ENCODE measurements at regions not wholly inside any gene's neighbourhood (a gene's known extent, or its start where the extent isn't known, plus 50 kb on each side); places are given as distances from the start of the nearest gene placed in this dataset.
"Not testable (repeated sequence)": the region's sequence is repeated elsewhere in the genome, so short reads cannot be mapped to it uniquely, and the experiment has no call there.

GRCh38 chr7:153969016-153969415 lies 83.2 kb upstream of the DPP6 start:
- CTCF ChIA-PET; H3K27me3 ChIP-seq (replicated peaks; ENCODE audit: insufficient read depth, low read depth, low read length, poor library complexity); DNase-seq (ENCODE audit: low spot score); H3K36me3 ChIP-seq (ENCODE audit: insufficient read depth, low read length, poor library complexity, severe bottlenecking); H3K27ac ChIP-seq (ENCODE audit: low read depth, low read length, poor library complexity, severe bottlenecking); H3K9me3 ChIP-seq (ENCODE audit: low read depth, low read length, poor library complexity, severe bottlenecking); H3K4me1 ChIP-seq (ENCODE audit: insufficient read depth, low read length, poor library complexity, severe bottlenecking); intact Hi-C loops (cut with micrococcal nuclease; ENCODE audit: unreplicated experiment); POLR2A ChIA-PET (ENCODE audit: low non-redundant PET); BruUV-seq (replicated peaks); H3K4me3 ChIP-seq (ENCODE audit: low read depth, low read length, poor library complexity, severe bottlenecking): not testable (repeated sequence)

GRCh38 chr7:153974603-153975002 lies 77.6 kb upstream of the DPP6 start:
- POLR2A ChIA-PET (ENCODE audit: low non-redundant PET); H3K4me3 ChIP-seq (ENCODE audit: low read depth, low read length, poor library complexity, severe bottlenecking); CTCF ChIA-PET; BruUV-seq (replicated peaks); H3K9me3 ChIP-seq (ENCODE audit: low read depth, low read length, poor library complexity, severe bottlenecking); intact Hi-C loops (cut with micrococcal nuclease; ENCODE audit: unreplicated experiment); H3K4me1 ChIP-seq (ENCODE audit: insufficient read depth, low read length, poor library complexity, severe bottlenecking); H3K27ac ChIP-seq (ENCODE audit: low read depth, low read length, poor library complexity, severe bottlenecking); H3K27me3 ChIP-seq (replicated peaks; ENCODE audit: insufficient read depth, low read depth, low read length, poor library complexity); DNase-seq (ENCODE audit: low spot score); H3K36me3 ChIP-seq (ENCODE audit: insufficient read depth, low read length, poor library complexity, severe bottlenecking): not testable (repeated sequence)

- H3K4me3 ChIP-seq (ENCODE audit: low read depth, low read length, poor library complexity, severe bottlenecking); H3K9me3 ChIP-seq (ENCODE audit: low read depth, low read length, poor library complexity, severe bottlenecking); H3K27me3 ChIP-seq (replicated peaks; ENCODE audit: insufficient read depth, low read depth, low read length, poor library complexity); DNase-seq (ENCODE audit: low spot score); H3K36me3 ChIP-seq (ENCODE audit: insufficient read depth, low read length, poor library complexity, severe bottlenecking); CTCF ChIA-PET; POLR2A ChIA-PET (ENCODE audit: low non-redundant PET); intact Hi-C loops (cut with micrococcal nuclease; ENCODE audit: unreplicated experiment); H3K4me1 ChIP-seq (ENCODE audit: insufficient read depth, low read length, poor library complexity, severe bottlenecking); H3K27ac ChIP-seq (ENCODE audit: low read depth, low read length, poor library complexity, severe bottlenecking); BruUV-seq (replicated peaks): not testable (repeated sequence)
Observed at GRCh38 chr7:153976745-153977144, 75.5 kb upstream of the DPP6 start.

GRCh38 chr7:153983186-153983585 lies 69.0 kb upstream of the DPP6 start:
- CTCF ChIA-PET; BruUV-seq (replicated peaks); intact Hi-C loops (cut with micrococcal nuclease; ENCODE audit: unreplicated experiment); H3K27ac ChIP-seq (ENCODE audit: low read depth, low read length, poor library complexity, severe bottlenecking); POLR2A ChIA-PET (ENCODE audit: low non-redundant PET); H3K9me3 ChIP-seq (ENCODE audit: low read depth, low read length, poor library complexity, severe bottlenecking); H3K27me3 ChIP-seq (replicated peaks; ENCODE audit: insufficient read depth, low read depth, low read length, poor library complexity); H3K36me3 ChIP-seq (ENCODE audit: insufficient read depth, low read length, poor library complexity, severe bottlenecking); DNase-seq (ENCODE audit: low spot score); H3K4me3 ChIP-seq (ENCODE audit: low read depth, low read length, poor library complexity, severe bottlenecking); H3K4me1 ChIP-seq (ENCODE audit: insufficient read depth, low read length, poor library complexity, severe bottlenecking): not testable (repeated sequence)

- POLR2A ChIA-PET (ENCODE audit: low non-redundant PET); H3K4me1 ChIP-seq (ENCODE audit: insufficient read depth, low read length, poor library complexity, severe bottlenecking); H3K27me3 ChIP-seq (replicated peaks; ENCODE audit: insufficient read depth, low read depth, low read length, poor library complexity); H3K36me3 ChIP-seq (ENCODE audit: insufficient read depth, low read length, poor library complexity, severe bottlenecking); DNase-seq (ENCODE audit: low spot score); H3K4me3 ChIP-seq (ENCODE audit: low read depth, low read length, poor library complexity, severe bottlenecking); H3K9me3 ChIP-seq (ENCODE audit: low read depth, low read length, poor library complexity, severe bottlenecking); intact Hi-C loops (cut with micrococcal nuclease; ENCODE audit: unreplicated experiment); H3K27ac ChIP-seq (ENCODE audit: low read depth, low read length, poor library complexity, severe bottlenecking); CTCF ChIA-PET; BruUV-seq (replicated peaks): not testable (repeated sequence)
Observed at GRCh38 chr7:153989066-153989627, 63.1 kb upstream of the DPP6 start.

- H3K36me3 ChIP-seq (ENCODE audit: insufficient read depth, low read length, poor library complexity, severe bottlenecking); H3K9me3 ChIP-seq (ENCODE audit: low read depth, low read length, poor library complexity, severe bottlenecking); H3K27ac ChIP-seq (ENCODE audit: low read depth, low read length, poor library complexity, severe bottlenecking); CTCF ChIA-PET; BruUV-seq (replicated peaks); H3K4me1 ChIP-seq (ENCODE audit: insufficient read depth, low read length, poor library complexity, severe bottlenecking); H3K27me3 ChIP-seq (replicated peaks; ENCODE audit: insufficient read depth, low read depth, low read length, poor library complexity); DNase-seq (ENCODE audit: low spot score); H3K4me3 ChIP-seq (ENCODE audit: low read depth, low read length, poor library complexity, severe bottlenecking); intact Hi-C loops (cut with micrococcal nuclease; ENCODE audit: unreplicated experiment); POLR2A ChIA-PET (ENCODE audit: low non-redundant PET): not testable (repeated sequence)
Observed at GRCh38 chr7:153989742-153990425, 62.3 kb upstream of the DPP6 start.

- H3K27me3 ChIP-seq (replicated peaks; ENCODE audit: insufficient read depth, low read depth, low read length, poor library complexity); H3K27ac ChIP-seq (ENCODE audit: low read depth, low read length, poor library complexity, severe bottlenecking); CTCF ChIA-PET; BruUV-seq (replicated peaks); H3K9me3 ChIP-seq (ENCODE audit: low read depth, low read length, poor library complexity, severe bottlenecking); H3K36me3 ChIP-seq (ENCODE audit: insufficient read depth, low read length, poor library complexity, severe bottlenecking); DNase-seq (ENCODE audit: low spot score); POLR2A ChIA-PET (ENCODE audit: low non-redundant PET); intact Hi-C loops (cut with micrococcal nuclease; ENCODE audit: unreplicated experiment); H3K4me3 ChIP-seq (ENCODE audit: low read depth, low read length, poor library complexity, severe bottlenecking); H3K4me1 ChIP-seq (ENCODE audit: insufficient read depth, low read length, poor library complexity, severe bottlenecking): not testable (repeated sequence)
Observed at GRCh38 chr7:153991471-153991870, 60.7 kb upstream of the DPP6 start.

- H3K27ac ChIP-seq (ENCODE audit: low read depth, low read length, poor library complexity, severe bottlenecking); H3K9me3 ChIP-seq (ENCODE audit: low read depth, low read length, poor library complexity, severe bottlenecking); BruUV-seq (replicated peaks); DNase-seq (ENCODE audit: low spot score); H3K36me3 ChIP-seq (ENCODE audit: insufficient read depth, low read length, poor library complexity, severe bottlenecking); CTCF ChIA-PET; H3K4me1 ChIP-seq (ENCODE audit: insufficient read depth, low read length, poor library complexity, severe bottlenecking); POLR2A ChIA-PET (ENCODE audit: low non-redundant PET); H3K4me3 ChIP-seq (ENCODE audit: low read depth, low read length, poor library complexity, severe bottlenecking); H3K27me3 ChIP-seq (replicated peaks; ENCODE audit: insufficient read depth, low read depth, low read length, poor library complexity); intact Hi-C loops (cut with micrococcal nuclease; ENCODE audit: unreplicated experiment): not testable (repeated sequence)
Observed at GRCh38 chr7:153993402-153993801, 58.8 kb upstream of the DPP6 start.

Measured in A673 (cell line).